ENCODE measurements at regions not wholly inside any gene's neighbourhood (a gene's known extent, or its start where the extent isn't known, plus 50 kb on each side); places are given as distances from the start of the nearest gene placed in this dataset.

- Mint-ChIP-seq H3K4me3 (no peak overlapping the region), H3K4me1 (no peaks in the 10 kb centered on the region), H3K27ac (ENCODE audit: unreplicated experiment) (no peak overlapping the region), H3K9me3 (peaks cover 2% of the 10 kb centered on the region), H3K27me3 (ENCODE audit: low read depth) (no peaks in the 10 kb centered on the region), H3K36me3 (ENCODE audit: low read depth) (no peaks in the 10 kb centered on the region)
- DNase-seq (ENCODE audit: low read depth, low spot score) = no peak
- no peak for TF ChIP-seq CTCF (conservative IDR thresholded peaks at IDR 0.05)
These were observed 56.0 kb downstream of the PLK2 start for GRCh38 chr5:58403822-58404433.

- Mint-ChIP-seq H3K4me1 (no peaks in the 10 kb centered on the region), H3K9me3 (no peaks in the 10 kb centered on the region), H3K4me3 (no peak overlapping the region), H3K27ac (ENCODE audit: unreplicated experiment) (no peak overlapping the region), H3K27me3 (ENCODE audit: low read depth) (no peaks in the 10 kb centered on the region), H3K36me3 (ENCODE audit: low read depth) (no peaks in the 10 kb centered on the region)
- TF ChIP-seq CTCF (conservative IDR thresholded peaks at IDR 0.05) = no peak
- DNase-seq (ENCODE audit: low read depth, low spot score) = no peak
These were observed 58.2 kb downstream of the PLK2 start for GRCh38 chr5:58401701-58402100.

- no peaks in the 10 kb centered on the region for H3K36me3 Mint-ChIP-seq (ENCODE audit: low read depth)
- H3K9me3 Mint-ChIP-seq = no peaks in the 10 kb centered on the region
- no peak overlapping the region for H3K27ac Mint-ChIP-seq (ENCODE audit: unreplicated experiment)
- no peaks in the 10 kb centered on the region for H3K27me3 Mint-ChIP-seq (ENCODE audit: low read depth)
- no peak overlapping the region for H3K4me3 Mint-ChIP-seq
- no peaks in the 10 kb centered on the region for H3K4me1 Mint-ChIP-seq
- no peak for DNase-seq (ENCODE audit: low read depth, low spot score)
- TF ChIP-seq CTCF (conservative IDR thresholded peaks at IDR 0.05) = no peak
These were observed 59.1 kb downstream of the PLK2 start for GRCh38 chr5:58400737-58401136.

- H3K27ac Mint-ChIP-seq (ENCODE audit: unreplicated experiment) = no peak overlapping the region
- H3K4me3 Mint-ChIP-seq = no peak overlapping the region
- H3K27me3 Mint-ChIP-seq (ENCODE audit: low read depth) = no peaks in the 10 kb centered on the region
- H3K9me3 Mint-ChIP-seq = no peaks in the 10 kb centered on the region
- DNase-seq (ENCODE audit: low read depth, low spot score) = no peak
- H3K4me1 Mint-ChIP-seq = no peaks in the 10 kb centered on the region
- H3K36me3 Mint-ChIP-seq (ENCODE audit: low read depth) = no peaks in the 10 kb centered on the region
- TF ChIP-seq CTCF (conservative IDR thresholded peaks at IDR 0.05) = no peak
These were observed 59.9 kb downstream of the PLK2 start for GRCh38 chr5:58399951-58400350.

- Mint-ChIP-seq H3K27ac (ENCODE audit: unreplicated experiment) (no peak overlapping the region), H3K9me3 (peaks cover 3% of the 10 kb centered on the region), H3K4me1 (no peaks in the 10 kb centered on the region), H3K4me3 (no peak overlapping the region), H3K27me3 (ENCODE audit: low read depth) (no peaks in the 10 kb centered on the region), H3K36me3 (ENCODE audit: low read depth) (no peaks in the 10 kb centered on the region)
- DNase-seq (ENCODE audit: low read depth, low spot score) = no peak
- no peak for TF ChIP-seq CTCF (conservative IDR thresholded peaks at IDR 0.05)
These were observed 65.5 kb downstream of the PLK2 start for GRCh38 chr5:58394339-58394738.
